ENCODE measurements at regions not wholly inside any gene's neighbourhood (a gene's known extent, or its start where the extent isn't known, plus 50 kb on each side); places are given as distances from the start of the nearest gene placed in this dataset.
"Not testable (repeated sequence)": the region's sequence is repeated elsewhere in the genome, so short reads cannot be mapped to it uniquely, and the experiment has no call there.

GRCh38 chrX:46366381-46367207 is 178.6 kb downstream of the ZNF674 start:
- no peak for DNase-seq

- DNase-seq: no peak
Observed at GRCh38 chrX:46354481-46354880, 190.7 kb downstream of the ZNF674 start.

GRCh38 chrX:46341767-46342322 is 203.4 kb downstream of the ZNF674 start:
- no peak for DNase-seq

GRCh38 chrX:46340696-46341095 is 204.5 kb downstream of the ZNF674 start:
- DNase-seq: no peak

GRCh38 chrX:46333550-46333949 is 211.7 kb downstream of the ZNF674 start:
- no peak for DNase-seq

- DNase-seq: no peak
Observed at GRCh38 chrX:46330981-46331380, 214.2 kb downstream of the ZNF674 start.

GRCh38 chrX:46330513-46330912 is 214.7 kb downstream of the ZNF674 start:
- DNase-seq: no peak

- DNase-seq: no peak
Observed at GRCh38 chrX:46328133-46328532, 217.1 kb downstream of the ZNF674 start.

GRCh38 chrX:46327566-46328115 is 217.6 kb downstream of the ZNF674 start:
- DNase-seq: peak; percentile 29

- DNase-seq: no peak
Observed at GRCh38 chrX:46326161-46326560, 219.1 kb downstream of the ZNF674 start.

GRCh38 chrX:46325312-46325877 is 219.8 kb downstream of the ZNF674 start:
- DNase-seq: peak; percentile 37

- DNase-seq: no peak
Observed at GRCh38 chrX:46324166-46324565, 221.1 kb downstream of the ZNF674 start.

GRCh38 chrX:46322929-46323328 is 222.3 kb downstream of the ZNF674 start:
- DNase-seq: not testable (repeated sequence)

GRCh38 chrX:46321676-46322075 is 223.5 kb downstream of the ZNF674 start:
- no peak for DNase-seq

- DNase-seq: no peak
Observed at GRCh38 chrX:46319750-46320149, 225.5 kb downstream of the ZNF674 start.

GRCh38 chrX:46318551-46318950 is 226.7 kb downstream of the ZNF674 start:
- no peak for DNase-seq

GRCh38 chrX:46317163-46317562 is 228.1 kb downstream of the ZNF674 start:
- DNase-seq: no peak

GRCh38 chrX:46311581-46312120 is 233.6 kb downstream of the ZNF674 start:
- DNase-seq: no peak

GRCh38 chrX:46310815-46311497 is 234.3 kb downstream of the ZNF674 start:
- no peak for DNase-seq

- no peak for DNase-seq
Observed at GRCh38 chrX:46308110-46308509, 237.1 kb downstream of the ZNF674 start.

GRCh38 chrX:46306103-46306502 is 239.1 kb downstream of the ZNF674 start:
- no peak for DNase-seq

- no peak for DNase-seq
Observed at GRCh38 chrX:46305431-46305830, 239.8 kb downstream of the ZNF674 start.

- DNase-seq: no peak
Observed at GRCh38 chrX:46301903-46302302, 243.3 kb downstream of the ZNF674 start.

Measured in 8988T (cell line).